Subcutaneous abdominal adipose tissue (tissue), 5 donors: ENCODE measurements at regions not wholly inside any gene's neighbourhood (a gene's known extent, or its start where the extent isn't known, plus 50 kb on each side); places are given as distances from the start of the nearest gene placed in this dataset.

Experiments
- H3K27ac ChIP-seq: one replicate; pipeline ENCODE4 v1.7.0; 2013; ENCODE audit warnings: low read depth, mild to moderate bottlenecking, inconsistent platforms, low read length, moderate library complexity
- H3K27me3 ChIP-seq, 5 donors: one replicate each; pipeline ENCODE4 v1.7.0; 2013; ENCODE audit warnings: low read length in 5 of 5, inconsistent platforms in 1 of 5; ENCODE audit not compliant: control insufficient read depth in 5 of 5, insufficient read depth in 4 of 5
- H3K36me3 ChIP-seq, 5 donors: one replicate each; pipeline ENCODE4 v1.7.0; 2013; ENCODE audit warnings: low read length in 5 of 5; ENCODE audit not compliant: control insufficient read depth in 5 of 5, insufficient read depth in 5 of 5
- H3K4me1 ChIP-seq, 5 donors: one replicate each; pipeline ENCODE4 v1.7.0; 2013; ENCODE audit warnings: low read length in 5 of 5, mild to moderate bottlenecking in 3 of 5, moderate library complexity in 1 of 5; ENCODE audit not compliant: control insufficient read depth in 5 of 5, insufficient read depth in 5 of 5
- H3K4me3 ChIP-seq, 5 donors: one replicate each; pipeline ENCODE4 v1.7.0; 2013; ENCODE audit warnings: low read length in 5 of 5, low read depth in 1 of 5
- H3K9ac ChIP-seq, 5 donors: one replicate each; pipeline ENCODE4 v1.7.0; 2013; ENCODE audit warnings: low read length in 5 of 5, mild to moderate bottlenecking in 4 of 5, moderate library complexity in 3 of 5
- H3K9me3 ChIP-seq, 5 donors: one replicate each; pipeline ENCODE4 v1.7.0; 2013; ENCODE audit warnings: low read length in 5 of 5; ENCODE audit not compliant: control insufficient read depth in 5 of 5
- donor health status: healthy.
- donor health status: healthy.
- donor health status: healthy.
- donor health status: healthy.
- donor health status: healthy.

DNA sequence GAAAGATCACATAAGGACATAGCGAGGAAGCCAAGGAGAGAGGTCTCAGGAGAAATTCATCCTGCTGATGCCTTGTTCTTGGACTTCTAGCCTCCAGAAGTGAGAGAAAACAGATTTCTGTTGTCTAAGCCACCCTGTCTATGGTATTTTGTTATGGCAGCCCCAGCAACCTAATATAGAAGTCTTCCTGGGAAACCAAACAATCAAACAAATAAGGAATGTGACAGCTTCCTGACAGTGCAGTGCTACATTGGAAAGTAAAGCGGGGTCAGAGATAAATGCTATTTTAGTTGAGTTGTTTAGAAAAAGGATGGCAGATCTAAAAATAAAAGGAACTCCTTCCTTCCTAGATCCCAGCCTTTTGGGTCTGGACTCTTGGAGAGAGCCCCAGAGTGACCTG lies 443.2 kb upstream of the GYPC start:
- no peaks in the 10 kb centered on the region for H3K36me3 ChIP-seq

DNA sequence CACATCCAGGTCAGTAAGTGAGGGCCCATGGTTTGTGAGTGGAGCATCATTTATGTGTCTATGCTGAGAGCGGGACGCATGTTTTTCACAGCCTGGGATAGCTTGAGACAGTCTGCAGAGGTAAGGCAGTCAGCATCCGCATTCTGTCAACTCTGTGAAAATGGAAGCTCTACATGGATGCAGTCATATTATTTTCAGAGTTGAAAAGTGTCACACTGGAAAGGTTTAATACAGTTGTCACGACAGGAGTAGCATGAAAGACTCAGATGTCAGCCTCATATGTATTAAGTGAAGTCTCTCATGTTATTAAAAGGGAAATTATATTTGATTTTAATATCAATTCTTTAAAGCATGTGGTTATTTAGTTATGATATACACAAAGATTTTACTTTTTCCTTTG lies 436.9 kb upstream of the GYPC start:
- Histone ChIP-seq H3K4me3 (no peak overlapping the region), H3K27ac (no peak overlapping the region), H3K36me3 (no peaks in the 10 kb centered on the region), H3K4me1 (no peaks in the 10 kb centered on the region), H3K27me3 (no peaks in the 10 kb centered on the region), H3K9me3 (peaks cover 0 to 3% (median 0%) of the 10 kb centered on the region in 5 donors), H3K9ac (no peak overlapping the region)

More for the DNA sequence above, 443.2 kb upstream of the GYPC start:
- no peak overlapping the region for H3K4me3 ChIP-seq
- no peak overlapping the region for H3K9ac ChIP-seq
- H3K4me1 ChIP-seq = no peaks in the 10 kb centered on the region
- no peak overlapping the region for H3K27ac ChIP-seq
- peaks cover 0 to under 1% (median 0%) of the 10 kb centered on the region in 5 donors for H3K9me3 ChIP-seq
- H3K27me3 ChIP-seq = no peaks in the 10 kb centered on the region

DNA sequence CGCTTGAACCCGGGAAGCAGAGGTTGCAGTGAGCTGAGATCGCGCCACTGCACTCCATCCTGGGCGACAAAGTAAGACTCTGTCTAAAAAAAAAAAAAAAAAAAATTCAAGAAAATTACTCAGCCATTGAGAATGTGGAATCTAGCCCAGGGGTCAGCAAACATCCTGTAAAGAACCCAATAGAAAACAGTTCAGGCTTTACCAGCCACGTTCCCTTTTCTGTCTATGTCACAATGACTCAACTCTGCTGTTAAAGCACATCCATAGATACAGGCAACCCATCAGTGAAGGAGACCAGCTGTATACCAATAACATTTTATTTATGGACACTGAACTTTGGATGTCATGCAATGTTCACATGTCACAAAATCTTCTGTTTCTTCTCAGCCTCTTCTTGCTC lies 435.6 kb upstream of the GYPC start:
- H3K36me3 ChIP-seq = no peaks in the 10 kb centered on the region
- H3K27ac ChIP-seq = no peak overlapping the region
- H3K4me1 ChIP-seq = peaks cover 0 to 6% (median 0%) of the 10 kb centered on the region in 5 donors
- no peak overlapping the region for H3K9ac ChIP-seq
- H3K9me3 ChIP-seq = peaks cover 0 to 3% (median 0%) of the 10 kb centered on the region in 5 donors
- H3K4me3 ChIP-seq = no peak overlapping the region
- no peaks in the 10 kb centered on the region for H3K27me3 ChIP-seq

DNA sequence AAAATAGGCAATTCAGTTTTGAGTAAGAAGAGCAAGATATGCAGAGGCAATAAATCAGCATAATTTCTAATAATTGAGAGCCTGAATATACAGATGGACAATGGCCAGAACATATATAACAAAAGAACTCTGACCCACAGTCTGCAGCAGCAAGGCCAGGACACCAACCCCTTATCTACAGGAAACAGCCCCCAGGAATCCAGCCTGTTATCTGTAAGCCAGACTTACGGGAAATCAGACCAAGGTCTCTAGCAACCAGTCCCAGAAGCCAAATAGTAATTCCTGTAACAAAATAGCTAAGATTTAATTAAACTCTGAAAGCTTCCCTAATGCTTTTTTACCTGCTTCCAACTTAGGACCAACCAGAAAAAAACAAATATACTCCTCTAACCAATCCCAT lies 434.5 kb upstream of the GYPC start:
- peaks cover 0 to 3% (median 0%) of the 10 kb centered on the region in 5 donors for H3K9me3 ChIP-seq
- H3K27me3 ChIP-seq = no peaks in the 10 kb centered on the region
- H3K4me3 ChIP-seq = no peak overlapping the region
- no peak overlapping the region for H3K9ac ChIP-seq
- peaks cover 0 to 6% (median 0%) of the 10 kb centered on the region in 5 donors for H3K4me1 ChIP-seq
- H3K36me3 ChIP-seq = no peaks in the 10 kb centered on the region
- H3K27ac ChIP-seq = no peak overlapping the region

DNA sequence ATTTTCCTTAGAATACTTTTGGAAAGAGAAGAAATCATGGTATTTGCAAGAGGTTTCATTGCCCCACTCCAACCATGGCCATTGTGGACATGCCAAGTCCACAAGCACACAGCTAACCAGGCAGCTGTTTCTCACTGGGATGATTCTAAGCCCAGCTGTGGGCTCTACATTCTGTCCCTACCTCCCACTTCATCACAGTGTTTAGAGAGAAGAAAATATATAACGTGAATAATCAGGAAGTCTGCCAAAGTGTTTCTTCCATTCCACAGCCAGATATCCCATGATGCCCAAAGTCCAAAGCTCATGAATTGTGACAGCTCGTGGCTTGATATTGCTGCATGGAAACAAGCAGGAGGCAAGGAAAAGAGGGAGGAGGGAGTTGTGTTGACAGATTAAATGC lies 433.7 kb upstream of the GYPC start:
- H3K9me3 ChIP-seq = peaks cover 0 to 3% (median 0%) of the 10 kb centered on the region in 5 donors
- H3K36me3 ChIP-seq = no peaks in the 10 kb centered on the region

DNA sequence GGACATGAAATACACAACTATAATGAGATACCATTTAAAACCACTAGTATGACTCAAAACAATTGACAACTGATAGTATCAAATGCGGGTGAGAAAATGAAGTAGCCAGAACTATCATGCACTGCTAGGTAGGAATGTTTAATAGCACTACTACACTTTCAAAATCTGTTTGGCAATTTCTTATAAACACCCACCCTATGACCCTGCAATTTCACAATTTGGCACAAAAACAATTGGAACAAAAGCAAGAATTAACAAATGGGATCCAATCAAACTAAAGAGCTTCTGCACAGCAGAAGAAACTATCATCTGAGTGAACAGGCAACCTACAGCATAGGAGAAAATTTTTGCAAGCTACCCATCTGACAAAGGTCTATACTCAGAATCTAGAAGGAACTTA lies 431.2 kb upstream of the GYPC start:
- no peak overlapping the region for H3K27ac ChIP-seq
- no peaks in the 10 kb centered on the region for H3K36me3 ChIP-seq
- no peak overlapping the region for H3K4me3 ChIP-seq
- no peaks in the 10 kb centered on the region for H3K27me3 ChIP-seq
- H3K9ac ChIP-seq = no peak overlapping the region
- peaks cover 0 to 17% (median 5%) of the 10 kb centered on the region in 5 donors for H3K9me3 ChIP-seq
- peaks cover 0 to 6% (median 0%) of the 10 kb centered on the region in 5 donors for H3K4me1 ChIP-seq

More for the DNA sequence above, 433.7 kb upstream of the GYPC start:
- Histone ChIP-seq H3K4me1 (peaks cover 0 to 6% (median 0%) of the 10 kb centered on the region in 5 donors), H3K27me3 (no peaks in the 10 kb centered on the region), H3K4me3 (no peak overlapping the region), H3K9ac (no peak overlapping the region), H3K27ac (no peak overlapping the region)

DNA sequence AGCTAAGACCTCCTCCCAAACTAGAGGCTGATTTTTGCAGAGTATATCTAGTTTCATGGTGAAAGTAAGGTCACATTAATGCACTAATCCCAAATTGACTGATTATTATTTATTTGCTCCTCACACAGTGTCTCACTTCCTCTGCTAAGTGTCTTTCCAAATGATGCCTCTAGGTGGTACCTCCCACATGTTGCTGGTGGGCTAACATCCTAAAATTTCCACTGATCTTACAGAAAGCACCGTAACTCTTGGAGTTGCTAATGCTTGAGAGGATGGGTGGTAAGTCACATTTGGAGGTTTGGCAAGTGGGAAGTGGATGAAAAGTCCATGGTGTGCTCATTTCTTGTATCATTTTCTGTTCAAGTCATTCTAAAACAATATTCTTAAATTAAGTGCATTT lies 428.7 kb upstream of the GYPC start:
- peaks cover 0 to 6% (median 0%) of the 10 kb centered on the region in 5 donors for H3K4me1 ChIP-seq
- no peak overlapping the region for H3K9ac ChIP-seq
- H3K27me3 ChIP-seq = no peaks in the 10 kb centered on the region
- no peaks in the 10 kb centered on the region for H3K36me3 ChIP-seq
- no peak overlapping the region for H3K27ac ChIP-seq
- H3K4me3 ChIP-seq = no peak overlapping the region
- peaks cover 0 to 17% (median 5%) of the 10 kb centered on the region in 5 donors for H3K9me3 ChIP-seq

DNA sequence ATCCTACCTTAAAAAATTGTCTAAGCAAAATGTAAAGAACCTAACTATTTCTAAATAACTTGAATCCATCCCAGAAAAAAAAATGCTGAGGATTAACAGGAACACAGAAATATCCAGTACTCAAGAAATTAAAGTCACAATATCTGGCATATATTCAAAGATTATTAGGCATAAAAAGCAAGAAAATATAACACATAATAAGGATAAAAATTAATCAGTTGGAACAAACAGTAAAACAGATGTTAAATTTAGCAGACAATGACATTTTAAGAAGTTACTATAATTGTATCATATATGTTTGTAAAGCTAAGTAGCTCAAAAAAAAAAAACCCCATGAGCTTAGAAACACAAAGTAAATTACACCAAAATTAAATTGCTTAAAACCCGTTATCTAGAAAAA lies 427.4 kb upstream of the GYPC start:
- no peaks in the 10 kb centered on the region for H3K36me3 ChIP-seq
- peaks cover 0 to 6% (median 0%) of the 10 kb centered on the region in 5 donors for H3K4me1 ChIP-seq
- no peak overlapping the region for H3K9ac ChIP-seq
- H3K27ac ChIP-seq = no peak overlapping the region
- H3K4me3 ChIP-seq = no peak overlapping the region
- H3K9me3 ChIP-seq = peaks cover 0 to 17% (median 5%) of the 10 kb centered on the region in 5 donors
- no peaks in the 10 kb centered on the region for H3K27me3 ChIP-seq

DNA sequence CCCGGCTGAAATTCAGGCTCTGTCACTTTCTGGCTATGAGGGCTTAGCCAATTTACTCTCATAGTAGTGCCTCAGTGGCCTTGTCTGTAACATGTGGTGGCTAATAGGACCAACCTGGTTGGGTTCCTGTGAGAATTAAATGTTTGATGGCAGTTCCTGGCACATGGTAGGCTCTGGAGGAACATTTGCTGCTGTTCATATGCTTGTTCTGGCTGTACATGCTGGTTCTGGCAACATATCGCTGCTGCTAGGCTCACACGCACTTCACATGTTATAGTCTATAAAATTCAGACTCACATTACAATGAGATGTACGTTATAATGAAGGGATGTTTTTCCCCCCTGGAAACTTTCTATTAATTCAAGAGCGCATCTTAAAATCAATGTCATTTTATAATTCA lies 417.7 kb upstream of the GYPC start:
- H3K27ac ChIP-seq = no peak overlapping the region
- no peaks in the 10 kb centered on the region for H3K9me3 ChIP-seq
- H3K36me3 ChIP-seq = no peaks in the 10 kb centered on the region
- no peak overlapping the region for H3K9ac ChIP-seq
- no peaks in the 10 kb centered on the region for H3K27me3 ChIP-seq
- no peak overlapping the region for H3K4me3 ChIP-seq
- H3K4me1 ChIP-seq = no peaks in the 10 kb centered on the region

DNA sequence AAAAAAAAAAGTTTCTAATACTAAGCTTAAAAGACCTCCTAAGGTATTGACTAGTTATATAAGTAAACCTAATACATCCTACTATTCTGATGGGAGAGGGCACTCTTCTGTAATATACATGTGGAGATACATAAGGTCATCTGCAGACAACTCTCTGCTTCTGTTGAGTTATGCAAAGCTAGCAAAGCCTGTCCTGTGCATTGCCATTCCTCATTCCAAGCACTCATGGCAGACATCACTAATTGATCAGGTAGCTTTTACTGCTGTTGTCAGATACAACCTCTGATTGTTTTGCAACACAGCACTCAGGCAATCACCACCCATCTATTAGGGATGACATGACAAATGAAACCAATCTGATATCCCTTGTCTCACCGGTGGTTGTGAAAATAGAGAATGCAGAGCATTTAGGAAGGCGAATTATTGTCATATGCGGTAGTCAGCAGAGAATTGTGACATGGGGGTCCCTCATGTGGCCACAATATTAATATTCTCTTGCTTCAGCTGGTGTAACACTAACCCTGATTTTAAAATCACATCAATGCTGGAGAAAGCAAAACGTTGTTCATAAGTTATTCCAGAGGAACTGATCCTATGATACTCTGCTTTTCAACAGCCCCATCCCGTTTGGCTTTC lies 416.5 kb upstream of the GYPC start:
- H3K36me3 ChIP-seq = no peaks in the 10 kb centered on the region
- no peaks in the 10 kb centered on the region for H3K4me1 ChIP-seq
- H3K27me3 ChIP-seq = no peaks in the 10 kb centered on the region
- no peak overlapping the region for H3K9ac ChIP-seq
- no peaks in the 10 kb centered on the region for H3K9me3 ChIP-seq
- no peak overlapping the region for H3K27ac ChIP-seq
- no peak overlapping the region for H3K4me3 ChIP-seq
